NCI-H345 treated with DMSO at 0.1 percent for 48 hours (cell line): ENCODE measurements at regions not wholly inside any gene's neighbourhood (a gene's known extent, or its start where the extent isn't known, plus 50 kb on each side); places are given as distances from the start of the nearest gene placed in this dataset.

Source experiments
- DNase-seq: peaks from one replicate; lab custom pipeline; 2025; ENCODE audit not compliant: unreplicated experiment; lab: John Stamatoyannopoulos, UW

DNA sequence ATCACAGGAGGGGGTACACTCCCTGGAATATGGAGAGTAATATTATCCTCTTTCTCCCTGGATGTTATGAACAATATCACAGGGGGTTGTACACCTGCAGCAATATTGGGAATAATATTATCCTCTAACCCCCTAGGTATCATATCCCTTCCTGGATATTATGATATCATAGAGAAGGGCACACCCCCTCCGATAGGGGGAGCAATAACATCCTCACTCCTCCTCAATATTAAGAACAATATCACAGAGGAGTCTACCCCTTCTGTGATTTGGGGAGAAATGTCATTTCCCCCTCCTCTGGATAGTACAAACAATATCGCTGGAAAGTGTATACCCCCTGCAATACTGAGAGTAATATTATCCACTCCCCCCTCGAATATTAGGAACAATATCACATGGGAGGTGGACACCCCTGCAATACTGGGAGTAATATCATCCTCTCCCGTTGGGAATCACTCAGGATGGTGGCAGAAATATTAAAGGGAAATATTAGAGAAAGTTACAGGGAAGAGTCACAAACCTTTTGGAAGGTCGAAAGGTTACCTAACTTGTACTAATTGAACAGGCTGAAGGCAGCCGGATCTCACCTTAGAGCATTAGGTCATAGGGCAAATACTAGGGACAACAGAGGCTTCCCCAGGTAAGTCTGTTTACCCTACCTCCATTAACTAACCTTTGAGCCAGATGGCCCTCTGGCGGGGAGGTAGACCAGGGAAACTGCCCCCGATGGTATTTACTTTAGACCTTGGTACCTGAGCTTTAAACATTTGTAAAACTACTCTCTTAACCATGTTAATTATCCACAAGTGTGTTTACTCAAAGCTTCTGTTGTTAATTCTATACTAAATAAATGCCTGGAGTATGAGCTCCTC lies 57.5 kb upstream of the FREM1 start:
- no peak for DNase-seq

DNA sequence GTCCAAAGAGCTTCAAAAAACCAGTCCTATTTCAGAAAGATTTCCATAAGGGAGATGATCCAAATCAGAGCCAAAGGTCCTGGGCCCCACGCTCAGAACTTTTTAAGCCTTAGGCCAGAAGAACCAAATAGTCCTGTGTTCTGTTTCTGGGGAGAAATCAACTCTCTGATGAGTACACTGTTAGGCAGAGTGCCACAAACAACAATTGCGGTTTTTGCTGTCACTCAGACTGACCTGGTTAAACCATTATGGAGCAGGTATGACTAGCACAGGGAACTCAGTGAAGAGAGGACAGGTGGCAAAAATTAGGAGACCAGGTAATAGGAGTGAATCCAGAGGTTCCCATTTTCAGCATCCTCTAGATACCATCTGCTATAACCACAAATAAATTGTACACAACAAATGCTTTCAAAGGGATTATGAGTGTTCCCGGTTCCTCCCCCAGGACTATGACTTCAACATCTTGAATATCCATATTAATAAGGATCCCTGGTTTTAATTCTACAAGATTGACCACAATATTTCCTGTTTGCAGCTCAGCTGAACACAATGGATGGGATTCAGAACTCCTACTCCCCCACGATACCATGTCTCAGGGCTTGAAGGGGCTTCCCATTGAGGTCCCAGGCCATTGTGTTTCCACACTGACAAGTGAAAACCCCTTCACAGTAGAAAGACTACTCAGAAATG lies 52.1 kb upstream of the FREM1 start:
- DNase-seq = no peak

DNA sequence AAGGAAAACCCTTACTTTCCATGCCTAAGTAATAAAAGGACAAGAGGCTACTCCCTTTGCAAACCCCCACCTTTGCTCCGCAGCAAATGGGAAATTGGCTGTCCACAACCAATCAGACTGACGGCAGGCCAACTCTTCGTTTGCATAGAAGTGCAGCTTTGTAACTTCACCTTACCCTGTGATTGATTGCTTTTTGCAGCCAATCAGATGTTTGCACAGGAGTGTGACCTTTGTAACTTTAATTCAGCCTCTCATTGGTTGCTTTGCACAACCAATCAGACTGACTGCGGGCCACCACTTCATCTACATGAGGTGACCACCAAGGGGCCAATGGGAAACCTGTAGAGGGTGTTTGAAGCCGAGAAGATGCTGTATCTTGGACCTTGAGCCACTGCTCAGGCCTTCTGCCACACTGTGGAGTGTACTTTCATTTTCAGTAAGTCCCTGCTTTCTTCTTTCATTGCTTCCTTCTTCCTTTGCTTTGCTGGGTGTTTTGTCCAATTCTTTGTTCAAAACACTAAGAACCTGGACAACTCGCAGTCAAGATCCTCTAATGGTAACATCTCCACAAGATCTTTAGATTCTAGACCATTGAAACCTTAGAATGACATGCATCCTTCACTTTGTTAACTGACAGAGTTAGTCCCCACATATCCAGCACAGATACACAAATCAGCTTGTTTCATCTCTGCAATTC lies 51.3 kb upstream of the FREM1 start:
- DNase-seq = no peak

DNA sequence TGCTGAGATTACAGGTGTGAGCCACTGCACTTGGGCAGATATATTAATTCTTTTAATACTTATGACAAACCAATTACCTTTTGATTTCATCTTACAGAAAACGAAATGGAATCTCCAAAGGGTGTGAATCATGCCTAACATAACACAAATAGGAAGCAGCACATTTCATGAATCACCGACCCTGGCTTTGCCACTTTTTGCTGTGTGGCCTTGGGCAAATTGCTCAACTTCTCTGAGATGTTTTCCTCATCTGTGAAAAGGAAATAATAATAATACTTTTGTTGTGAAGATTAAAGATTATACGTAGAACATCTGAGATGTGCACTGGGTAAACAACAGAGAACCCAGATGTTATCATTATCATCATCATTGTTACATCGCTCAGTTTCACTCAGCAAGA lies 50.7 kb upstream of the FREM1 start:
- no peak for DNase-seq
